Epithelial cell of esophagus (primary cell): ENCODE measurements at regions not wholly inside any gene's neighbourhood (a gene's known extent, or its start where the extent isn't known, plus 50 kb on each side); places are given as distances from the start of the nearest gene placed in this dataset.

Experiments
- DNase-seq: peaks from one replicate; pipeline ENCODE4 v3.0.0; 2010; ENCODE audit warnings: low read depth
- H3K4me3 ChIP-seq: 2 replicates; pipeline ENCODE4 v1.5.1; 2011; ENCODE audit warnings: mild to moderate bottlenecking, low read length, control low read depth
- TF ChIP-seq, protein P1 (sequence below): IDR thresholded peaks from 2 replicates; pipeline ENCODE4 v1.5.1; 2011; ENCODE audit warnings: low read depth, mild to moderate bottlenecking, low read length, control low read depth, inconsistent platforms; ENCODE audit not compliant: insufficient read depth; ENCODE audit errors: missing control alignments

DNA sequence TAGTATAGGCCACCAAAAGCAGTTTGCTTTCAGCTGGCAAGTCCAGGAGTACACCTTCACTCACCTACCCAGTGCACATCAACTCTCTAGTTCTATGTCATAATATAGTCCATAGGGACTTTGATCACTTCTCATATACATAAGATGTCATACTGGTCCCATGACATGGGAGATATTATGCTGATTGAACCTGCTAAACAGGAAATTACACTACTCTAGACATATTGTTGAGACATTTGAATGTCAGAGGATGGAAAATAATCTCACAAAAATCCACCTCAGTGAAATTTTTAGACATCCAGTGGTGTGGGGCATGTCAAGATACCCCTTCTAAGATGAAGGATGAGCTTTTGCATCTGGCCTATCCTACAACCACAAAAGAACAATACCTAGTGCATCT is 322.5 kb downstream of the EN1 start:
- TF ChIP-seq, protein P1, sequence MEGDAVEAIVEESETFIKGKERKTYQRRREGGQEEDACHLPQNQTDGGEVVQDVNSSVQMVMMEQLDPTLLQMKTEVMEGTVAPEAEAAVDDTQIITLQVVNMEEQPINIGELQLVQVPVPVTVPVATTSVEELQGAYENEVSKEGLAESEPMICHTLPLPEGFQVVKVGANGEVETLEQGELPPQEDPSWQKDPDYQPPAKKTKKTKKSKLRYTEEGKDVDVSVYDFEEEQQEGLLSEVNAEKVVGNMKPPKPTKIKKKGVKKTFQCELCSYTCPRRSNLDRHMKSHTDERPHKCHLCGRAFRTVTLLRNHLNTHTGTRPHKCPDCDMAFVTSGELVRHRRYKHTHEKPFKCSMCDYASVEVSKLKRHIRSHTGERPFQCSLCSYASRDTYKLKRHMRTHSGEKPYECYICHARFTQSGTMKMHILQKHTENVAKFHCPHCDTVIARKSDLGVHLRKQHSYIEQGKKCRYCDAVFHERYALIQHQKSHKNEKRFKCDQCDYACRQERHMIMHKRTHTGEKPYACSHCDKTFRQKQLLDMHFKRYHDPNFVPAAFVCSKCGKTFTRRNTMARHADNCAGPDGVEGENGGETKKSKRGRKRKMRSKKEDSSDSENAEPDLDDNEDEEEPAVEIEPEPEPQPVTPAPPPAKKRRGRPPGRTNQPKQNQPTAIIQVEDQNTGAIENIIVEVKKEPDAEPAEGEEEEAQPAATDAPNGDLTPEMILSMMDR, result no peak
- no peak overlapping the region for H3K4me3 ChIP-seq
- no peak for DNase-seq

- TF ChIP-seq, protein P1, result no peak
- H3K4me3 ChIP-seq, result no peak overlapping the region
- DNase-seq, result no peak
Observed at GRCh38 chr2:118523761-118524160, 323.7 kb downstream of the EN1 start.

DNA sequence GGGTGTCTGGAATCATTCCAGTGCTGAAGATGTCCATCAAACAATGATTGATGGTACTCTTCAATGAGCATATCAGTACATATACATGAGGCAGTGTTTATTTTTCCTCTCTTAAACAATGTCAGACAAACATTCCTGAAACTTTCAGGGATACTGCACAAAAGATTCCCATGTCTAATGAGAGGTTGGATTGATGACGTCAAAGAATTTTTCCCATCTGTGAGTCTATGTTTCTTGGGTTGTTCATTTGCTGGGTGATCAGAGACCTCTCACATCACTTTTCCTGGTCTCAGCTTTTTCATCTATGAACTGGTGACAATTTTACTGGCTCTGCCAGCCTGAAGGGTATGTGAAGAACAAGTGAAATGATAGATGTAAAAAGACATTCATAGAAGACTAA is 325.5 kb downstream of the EN1 start:
- TF ChIP-seq, protein P1, result no peak

GRCh38 chr2:118521272-118521671 is 326.2 kb downstream of the EN1 start:
- no peak overlapping the region for H3K4me3 ChIP-seq
- TF ChIP-seq, protein P1, result no peak
- no peak for DNase-seq

More for the DNA sequence above, 325.5 kb downstream of the EN1 start:
- no peak for DNase-seq
- H3K4me3 ChIP-seq, result no peak overlapping the region

DNA sequence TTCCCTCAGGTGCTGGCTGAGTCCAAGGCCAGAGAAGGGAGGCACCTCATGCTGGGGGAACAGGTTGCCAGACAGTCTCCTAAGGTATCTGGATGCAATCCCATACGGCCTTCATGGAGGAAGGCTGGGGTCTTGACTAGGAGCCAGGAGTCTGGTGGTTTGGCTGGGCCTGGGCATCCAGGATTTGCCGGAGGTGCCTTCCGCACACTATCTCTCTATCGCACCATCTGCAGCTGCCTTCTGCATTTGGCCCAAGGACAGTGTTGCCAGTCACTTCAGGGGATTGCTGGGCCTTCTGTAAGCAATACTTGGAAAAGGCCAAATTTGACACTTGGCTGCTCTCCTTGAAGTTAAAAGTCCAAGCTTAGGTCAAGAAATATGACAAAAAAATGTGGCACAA is 327.2 kb downstream of the EN1 start:
- TF ChIP-seq, protein P1, result no peak
- H3K4me3 ChIP-seq, result no peak overlapping the region
- no peak for DNase-seq

GRCh38 chr2:118519511-118519910 is 327.9 kb downstream of the EN1 start:
- no peak for DNase-seq
- TF ChIP-seq, protein P1, result no peak
- H3K4me3 ChIP-seq, result no peak overlapping the region

- TF ChIP-seq, protein P1, result no peak
- H3K4me3 ChIP-seq, result no peak overlapping the region
- no peak for DNase-seq
Observed at GRCh38 chr2:118510807-118511206, 336.6 kb downstream of the EN1 start.
